Suprapubic skin (tissue), 4 donors: ENCODE measurements at regions not wholly inside any gene's neighbourhood (a gene's known extent, or its start where the extent isn't known, plus 50 kb on each side); places are given as distances from the start of the nearest gene placed in this dataset.

ENCODE experiments used
- DNase-seq, 2 donors: peaks; one replicate each; pipeline ENCODE4 v3.0.0-alpha.2; 2019; ENCODE audit warnings: low spot score in 2 of 2
- H3K27ac ChIP-seq: fragments of 200-600 bp; sonication (generic); one replicate; pipeline ENCODE4 v1.5.1; 2019
- H3K27me3 ChIP-seq: fragments of 200-600 bp; sonication (generic); one replicate; pipeline ENCODE4 v1.5.1; 2019
- H3K36me3 ChIP-seq: fragments of 200-600 bp; sonication (generic); one replicate; pipeline ENCODE4 v1.5.1; 2019
- H3K4me1 ChIP-seq: fragments of 200-600 bp; sonication (generic); one replicate; pipeline ENCODE4 v1.5.1; 2019
- H3K4me3 ChIP-seq: fragments of 200-600 bp; sonication (generic); one replicate; pipeline ENCODE4 v1.5.1; 2019; ENCODE audit warnings: mild to moderate bottlenecking
- H3K9me3 ChIP-seq: fragments of 200-600 bp; sonication (generic); one replicate; pipeline ENCODE4 v1.5.1; 2019
- CTCF ChIP-seq, 2 donors: fragments of 200-600 bp in 1 of 2; fragments of 450-650 bp in 1 of 2; sonication (generic) in 1 of 2; IDR thresholded peaks; one replicate each; pipeline ENCODE4 v1.5.1; 2016 to 2019; ENCODE audit warnings: antibody characterized with exemption in 2 of 2, mild to moderate bottlenecking in 1 of 2, moderate library complexity in 1 of 2
- EP300 ChIP-seq: sonication (generic); formaldehyde crosslinking; IDR thresholded peaks from one replicate; pipeline ENCODE4 v1.6.1; 2017; ENCODE audit warnings: antibody characterized with exemption
- POLR2A ChIP-seq, 2 donors: fragments of 450-650 bp; IDR thresholded peaks; one replicate each; pipeline ENCODE4 v1.6.1; 2017; ENCODE audit warnings: antibody characterized with exemption in 2 of 2, mild to moderate bottlenecking in 2 of 2, moderate library complexity in 2 of 2
- POLR2AphosphoS5 ChIP-seq, 3 donors: sonication (generic); formaldehyde crosslinking; IDR thresholded peaks; one replicate each; pipeline ENCODE4 v1.6.1; 2017; ENCODE audit warnings: antibody characterized with exemption in 3 of 3
- WGBS: methylation state at CpG from one replicate; pipeline ENCODE4 v1.1.5; 2018; 5-methylcytosine and 5-hydroxymethylcytosine counted together

GRCh38 chr4:15130441-15130840 lies 128.2 kb downstream of the CPEB2 start:
- no peak overlapping the region for H3K27ac ChIP-seq
- TF ChIP-seq POLR2A (IDR thresholded peaks at IDR 0.05), result no peak
- no peak for TF ChIP-seq POLR2AphosphoS5 (IDR thresholded peaks at IDR 0.05)
- no peak for TF ChIP-seq EP300
- no peak for TF ChIP-seq CTCF (IDR thresholded peaks at IDR 0.05)
- no peaks in the 10 kb centered on the region for H3K27me3 ChIP-seq
- no peaks in the 10 kb centered on the region for H3K9me3 ChIP-seq
- H3K36me3 ChIP-seq, result no peaks in the 10 kb centered on the region
- no peaks in the 10 kb centered on the region for H3K4me1 ChIP-seq
- WGBS, result 92% methylated on average over 2 of the region's 2 CpGs
- H3K4me3 ChIP-seq, result no peak overlapping the region
- no peak for DNase-seq

- 49% methylated on average over 7 of the region's 7 CpGs for WGBS
- TF ChIP-seq POLR2A (IDR thresholded peaks at IDR 0.05), result no peak
- TF ChIP-seq CTCF (IDR thresholded peaks at IDR 0.05), result no peak
- TF ChIP-seq EP300, result no peak
- TF ChIP-seq POLR2AphosphoS5 (IDR thresholded peaks at IDR 0.05), result peak in 1 of 3 donors; percentile 30
- H3K36me3 ChIP-seq, result no peaks in the 10 kb centered on the region
These were observed 129.3 kb downstream of the CPEB2 start for GRCh38 chr4:15131551-15131950.

DNA sequence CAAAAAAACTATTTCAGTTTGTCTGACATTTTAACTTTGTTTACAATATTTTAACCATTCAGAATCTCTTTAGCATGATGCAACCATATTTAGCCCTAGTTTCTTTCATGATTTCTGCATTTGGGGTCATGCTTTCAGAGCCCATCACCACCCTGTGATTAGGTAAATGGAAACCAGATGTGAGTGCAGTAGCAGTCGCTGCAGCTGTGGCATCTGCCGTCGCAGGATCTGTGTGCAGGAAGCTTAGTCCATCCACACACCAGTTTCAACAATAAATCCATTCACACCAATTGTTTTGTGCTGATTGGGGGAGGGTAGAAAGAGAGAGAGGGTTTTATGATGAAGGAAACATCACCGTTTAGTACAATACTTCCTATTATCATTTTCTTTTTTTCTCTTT lies 130.5 kb downstream of the CPEB2 start:
- H3K9me3 ChIP-seq, result no peaks in the 10 kb centered on the region
- DNase-seq, result no peak
- WGBS, result 34% methylated on average over 4 of the region's 4 CpGs
- H3K36me3 ChIP-seq, result no peaks in the 10 kb centered on the region
- no peaks in the 10 kb centered on the region for H3K27me3 ChIP-seq
- no peak overlapping the region for H3K27ac ChIP-seq
- H3K4me3 ChIP-seq, result no peak overlapping the region
- TF ChIP-seq EP300 (no peak), POLR2A (IDR thresholded peaks at IDR 0.05) (no peak), CTCF (IDR thresholded peaks at IDR 0.05) (no peak), POLR2AphosphoS5 (IDR thresholded peaks at IDR 0.05) (no peak)
- no peaks in the 10 kb centered on the region for H3K4me1 ChIP-seq

More at GRCh38 chr4:15131551-15131950, 129.3 kb downstream of the CPEB2 start:
- no peaks in the 10 kb centered on the region for H3K4me1 ChIP-seq
- DNase-seq, result no peak
- H3K27ac ChIP-seq, result no peak overlapping the region
- no peak overlapping the region for H3K4me3 ChIP-seq
- no peaks in the 10 kb centered on the region for H3K27me3 ChIP-seq
- H3K9me3 ChIP-seq, result no peaks in the 10 kb centered on the region

- Histone ChIP-seq H3K4me1 (no peaks in the 10 kb centered on the region), H3K9me3 (no peaks in the 10 kb centered on the region), H3K27me3 (no peaks in the 10 kb centered on the region), H3K4me3 (no peak overlapping the region), H3K36me3 (no peaks in the 10 kb centered on the region), H3K27ac (no peak overlapping the region)
- 56% methylated on average over 1 of the region's 1 CpG for WGBS
- no peak for TF ChIP-seq EP300
- TF ChIP-seq CTCF (IDR thresholded peaks at IDR 0.05), result no peak
- TF ChIP-seq POLR2AphosphoS5 (IDR thresholded peaks at IDR 0.05), result no peak
- TF ChIP-seq POLR2A (IDR thresholded peaks at IDR 0.05), result no peak
- no peak for DNase-seq
These were observed 137.3 kb downstream of the CPEB2 start for GRCh38 chr4:15139599-15139998.

DNA sequence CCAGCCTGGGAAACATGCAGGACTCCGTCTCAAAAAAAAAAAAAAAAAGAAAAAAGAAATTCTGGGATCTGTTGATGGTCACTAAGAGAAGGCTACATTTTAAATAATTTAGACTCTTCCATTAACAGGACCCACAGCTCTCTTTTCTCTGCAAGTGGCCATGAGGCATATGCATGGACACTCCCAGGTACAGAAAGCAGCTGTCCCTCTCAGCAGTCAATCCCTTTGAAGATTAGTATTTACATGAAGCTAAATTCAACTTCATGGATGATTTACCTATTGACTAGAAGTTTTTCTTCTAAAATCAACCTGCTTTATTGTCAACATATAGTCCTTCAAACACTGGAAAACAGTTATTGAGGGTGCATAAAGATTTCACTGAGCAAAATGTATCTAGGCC lies 139.9 kb downstream of the CPEB2 start:
- 95% methylated on average over 1 of the region's 1 CpG for WGBS
- Histone ChIP-seq H3K27me3 (no peaks in the 10 kb centered on the region), H3K27ac (no peak overlapping the region), H3K4me1 (no peaks in the 10 kb centered on the region), H3K9me3 (no peaks in the 10 kb centered on the region), H3K36me3 (no peaks in the 10 kb centered on the region), H3K4me3 (no peak overlapping the region)
- TF ChIP-seq CTCF (IDR thresholded peaks at IDR 0.05) (no peak), EP300 (no peak), POLR2A (IDR thresholded peaks at IDR 0.05) (no peak), POLR2AphosphoS5 (IDR thresholded peaks at IDR 0.05) (no peak)
- no peak for DNase-seq
